Activated naive CD8-positive, alpha-beta T cell (primary cell): ENCODE measurements at regions not wholly inside any gene's neighbourhood (a gene's known extent, or its start where the extent isn't known, plus 50 kb on each side); places are given as distances from the start of the nearest gene placed in this dataset.

Experiments used
- H3K27ac Mint-ChIP-seq: one replicate; pipeline ENCODE4 v1.8.0; 2021; ENCODE audit warnings: mixed read lengths
- H3K27me3 Mint-ChIP-seq: one replicate; pipeline ENCODE4 v1.8.0; 2021; ENCODE audit warnings: mixed read lengths
- H3K36me3 Mint-ChIP-seq: one replicate; pipeline ENCODE4 v1.8.0; 2021; ENCODE audit warnings: mixed read lengths
- H3K4me1 Mint-ChIP-seq: one replicate; pipeline ENCODE4 v1.8.0; 2021; ENCODE audit warnings: low read depth, mixed read lengths
- H3K4me3 Mint-ChIP-seq: one replicate; pipeline ENCODE4 v1.8.0; 2021; ENCODE audit warnings: mild to moderate bottlenecking, mixed read lengths
- H3K9me3 Mint-ChIP-seq: one replicate; pipeline ENCODE4 v1.8.0; 2021; ENCODE audit warnings: low read depth, mixed read lengths

GRCh38 chr6:91486200-91486599 lies 899.3 kb upstream of the MAP3K7 start:
- Mint-ChIP-seq H3K36me3 (no peaks in the 10 kb centered on the region), H3K27ac (no peak overlapping the region), H3K4me1 (no peaks in the 10 kb centered on the region), H3K27me3 (no peaks in the 10 kb centered on the region), H3K9me3 (no peaks in the 10 kb centered on the region), H3K4me3 (no peak overlapping the region)

GRCh38 chr6:91485047-91485446 lies 898.2 kb upstream of the MAP3K7 start:
- no peak overlapping the region for H3K27ac Mint-ChIP-seq
- no peaks in the 10 kb centered on the region for H3K4me1 Mint-ChIP-seq
- no peaks in the 10 kb centered on the region for H3K27me3 Mint-ChIP-seq
- no peak overlapping the region for H3K4me3 Mint-ChIP-seq
- H3K36me3 Mint-ChIP-seq: no peaks in the 10 kb centered on the region
- H3K9me3 Mint-ChIP-seq: no peaks in the 10 kb centered on the region

GRCh38 chr6:91483415-91484105 lies 896.7 kb upstream of the MAP3K7 start:
- H3K4me1 Mint-ChIP-seq: no peaks in the 10 kb centered on the region
- H3K9me3 Mint-ChIP-seq: no peaks in the 10 kb centered on the region
- no peak overlapping the region for H3K27ac Mint-ChIP-seq
- no peaks in the 10 kb centered on the region for H3K27me3 Mint-ChIP-seq
- no peak overlapping the region for H3K4me3 Mint-ChIP-seq
- H3K36me3 Mint-ChIP-seq: no peaks in the 10 kb centered on the region

- H3K9me3 Mint-ChIP-seq: no peaks in the 10 kb centered on the region
- H3K27ac Mint-ChIP-seq: no peak overlapping the region
- H3K27me3 Mint-ChIP-seq: no peaks in the 10 kb centered on the region
- no peaks in the 10 kb centered on the region for H3K4me1 Mint-ChIP-seq
- no peak overlapping the region for H3K4me3 Mint-ChIP-seq
- no peaks in the 10 kb centered on the region for H3K36me3 Mint-ChIP-seq
Observed at GRCh38 chr6:91482498-91482897, 895.6 kb upstream of the MAP3K7 start.

GRCh38 chr6:91480402-91480801 lies 893.5 kb upstream of the MAP3K7 start:
- Mint-ChIP-seq H3K27ac (no peak overlapping the region), H3K27me3 (no peaks in the 10 kb centered on the region), H3K4me3 (no peak overlapping the region), H3K9me3 (no peaks in the 10 kb centered on the region), H3K36me3 (no peaks in the 10 kb centered on the region), H3K4me1 (no peaks in the 10 kb centered on the region)

- no peaks in the 10 kb centered on the region for H3K4me1 Mint-ChIP-seq
- H3K27ac Mint-ChIP-seq: no peak overlapping the region
- no peaks in the 10 kb centered on the region for H3K27me3 Mint-ChIP-seq
- no peak overlapping the region for H3K4me3 Mint-ChIP-seq
- no peaks in the 10 kb centered on the region for H3K36me3 Mint-ChIP-seq
- H3K9me3 Mint-ChIP-seq: no peaks in the 10 kb centered on the region
Observed at GRCh38 chr6:91477688-91478087, 890.8 kb upstream of the MAP3K7 start.

GRCh38 chr6:91476000-91476399 lies 889.1 kb upstream of the MAP3K7 start:
- H3K27me3 Mint-ChIP-seq: no peaks in the 10 kb centered on the region
- H3K4me1 Mint-ChIP-seq: no peaks in the 10 kb centered on the region
- no peak overlapping the region for H3K27ac Mint-ChIP-seq
- H3K9me3 Mint-ChIP-seq: no peaks in the 10 kb centered on the region
- no peaks in the 10 kb centered on the region for H3K36me3 Mint-ChIP-seq
- no peak overlapping the region for H3K4me3 Mint-ChIP-seq

GRCh38 chr6:91465393-91465792 lies 878.5 kb upstream of the MAP3K7 start:
- Mint-ChIP-seq H3K4me1 (no peaks in the 10 kb centered on the region), H3K4me3 (no peak overlapping the region), H3K27ac (no peak overlapping the region), H3K36me3 (no peaks in the 10 kb centered on the region), H3K9me3 (no peaks in the 10 kb centered on the region), H3K27me3 (no peaks in the 10 kb centered on the region)

- no peak overlapping the region for H3K27ac Mint-ChIP-seq
- H3K4me1 Mint-ChIP-seq: no peaks in the 10 kb centered on the region
- no peaks in the 10 kb centered on the region for H3K36me3 Mint-ChIP-seq
- no peak overlapping the region for H3K4me3 Mint-ChIP-seq
- H3K27me3 Mint-ChIP-seq: no peaks in the 10 kb centered on the region
- H3K9me3 Mint-ChIP-seq: no peaks in the 10 kb centered on the region
Observed at GRCh38 chr6:91464718-91465117, 877.8 kb upstream of the MAP3K7 start.

- H3K9me3 Mint-ChIP-seq: no peaks in the 10 kb centered on the region
- no peaks in the 10 kb centered on the region for H3K27me3 Mint-ChIP-seq
- no peak overlapping the region for H3K27ac Mint-ChIP-seq
- H3K4me3 Mint-ChIP-seq: no peak overlapping the region
- H3K4me1 Mint-ChIP-seq: no peaks in the 10 kb centered on the region
- no peaks in the 10 kb centered on the region for H3K36me3 Mint-ChIP-seq
Observed at GRCh38 chr6:91464201-91464600, 877.3 kb upstream of the MAP3K7 start.

GRCh38 chr6:91462241-91462640 lies 875.4 kb upstream of the MAP3K7 start:
- no peaks in the 10 kb centered on the region for H3K27me3 Mint-ChIP-seq
- H3K4me3 Mint-ChIP-seq: no peak overlapping the region
- H3K9me3 Mint-ChIP-seq: no peaks in the 10 kb centered on the region
- H3K27ac Mint-ChIP-seq: no peak overlapping the region
- H3K36me3 Mint-ChIP-seq: no peaks in the 10 kb centered on the region
- H3K4me1 Mint-ChIP-seq: no peaks in the 10 kb centered on the region

GRCh38 chr6:91453224-91453878 lies 866.5 kb upstream of the MAP3K7 start:
- Mint-ChIP-seq H3K9me3 (no peaks in the 10 kb centered on the region), H3K27ac (no peak overlapping the region), H3K36me3 (no peaks in the 10 kb centered on the region), H3K27me3 (no peaks in the 10 kb centered on the region), H3K4me3 (no peak overlapping the region), H3K4me1 (no peaks in the 10 kb centered on the region)

- no peaks in the 10 kb centered on the region for H3K27me3 Mint-ChIP-seq
- H3K36me3 Mint-ChIP-seq: no peaks in the 10 kb centered on the region
- no peak overlapping the region for H3K4me3 Mint-ChIP-seq
- H3K4me1 Mint-ChIP-seq: no peaks in the 10 kb centered on the region
- no peaks in the 10 kb centered on the region for H3K9me3 Mint-ChIP-seq
- H3K27ac Mint-ChIP-seq: no peak overlapping the region
Observed at GRCh38 chr6:91449539-91449938, 862.7 kb upstream of the MAP3K7 start.

- H3K4me1 Mint-ChIP-seq: no peaks in the 10 kb centered on the region
- H3K9me3 Mint-ChIP-seq: no peaks in the 10 kb centered on the region
- no peak overlapping the region for H3K4me3 Mint-ChIP-seq
- no peak overlapping the region for H3K27ac Mint-ChIP-seq
- H3K36me3 Mint-ChIP-seq: no peaks in the 10 kb centered on the region
- H3K27me3 Mint-ChIP-seq: no peaks in the 10 kb centered on the region
Observed at GRCh38 chr6:91447530-91448254, 860.8 kb upstream of the MAP3K7 start.

- Mint-ChIP-seq H3K27ac (no peak overlapping the region), H3K4me3 (no peak overlapping the region), H3K27me3 (no peaks in the 10 kb centered on the region), H3K36me3 (no peaks in the 10 kb centered on the region), H3K4me1 (no peaks in the 10 kb centered on the region), H3K9me3 (no peaks in the 10 kb centered on the region)
Observed at GRCh38 chr6:91447081-91447480, 860.2 kb upstream of the MAP3K7 start.
